RWPE1 (cell line): ENCODE measurements at regions not wholly inside any gene's neighbourhood (a gene's known extent, or its start where the extent isn't known, plus 50 kb on each side); places are given as distances from the start of the nearest gene placed in this dataset.
"Not testable (repeated sequence)": the region's sequence is repeated elsewhere in the genome, so short reads cannot be mapped to it uniquely, and the experiment has no call there.

ENCODE experiments used
- CTCF ChIA-PET: fragments of 350-600 bp; sonication (Branson Sonifier 250); formaldehyde crosslinking; extraction: SDS; loops from one replicate; lab custom pipeline; 2021; lab: Yijun Ruan, JAX
- POLR2A ChIA-PET: fragments of 400-600 bp; formaldehyde crosslinking; extraction: SDS; loops from one replicate; lab custom pipeline; 2020; ENCODE audit warnings: antibody characterized with exemption; ENCODE audit not compliant: low non-redundant PET; lab: Yijun Ruan, JAX
- DNase-seq: peaks from one replicate; pipeline ENCODE4 v3.0.0; 2012; ENCODE audit warnings: low spot score
- H3K27ac ChIP-seq: fragments of 450-650 bp; 2 replicates; pipeline ENCODE4 v1.5.1; 2017
- TF ChIP-seq, protein P1 (sequence below): fragments of 450-650 bp; conservative IDR thresholded peaks from 2 replicates; pipeline ENCODE4 v1.5.1; 2017; ENCODE audit warnings: low read depth, mild to moderate bottlenecking

DNA sequence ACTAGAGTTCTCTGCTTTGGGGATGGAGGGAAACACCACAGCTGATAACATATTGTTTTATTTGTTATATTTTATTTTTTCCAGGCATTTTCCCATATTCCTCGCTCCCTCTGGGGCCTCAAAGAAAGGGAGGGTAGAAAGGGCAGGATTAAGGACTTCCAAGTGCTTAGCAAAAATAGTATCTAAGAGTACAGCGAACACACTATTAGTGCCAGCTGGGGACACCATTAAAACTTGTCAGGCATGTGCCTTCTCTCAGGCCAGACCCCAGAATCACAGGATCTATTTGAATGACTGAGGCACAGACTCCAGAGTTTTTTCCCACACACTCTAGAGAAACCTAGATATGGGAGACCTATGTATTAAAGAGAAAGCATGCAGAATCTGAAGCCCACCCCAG, 451.0 kb upstream of the TRPC7 start:
- CTCF ChIA-PET, result no interaction called here
- TF ChIP-seq, protein P1, sequence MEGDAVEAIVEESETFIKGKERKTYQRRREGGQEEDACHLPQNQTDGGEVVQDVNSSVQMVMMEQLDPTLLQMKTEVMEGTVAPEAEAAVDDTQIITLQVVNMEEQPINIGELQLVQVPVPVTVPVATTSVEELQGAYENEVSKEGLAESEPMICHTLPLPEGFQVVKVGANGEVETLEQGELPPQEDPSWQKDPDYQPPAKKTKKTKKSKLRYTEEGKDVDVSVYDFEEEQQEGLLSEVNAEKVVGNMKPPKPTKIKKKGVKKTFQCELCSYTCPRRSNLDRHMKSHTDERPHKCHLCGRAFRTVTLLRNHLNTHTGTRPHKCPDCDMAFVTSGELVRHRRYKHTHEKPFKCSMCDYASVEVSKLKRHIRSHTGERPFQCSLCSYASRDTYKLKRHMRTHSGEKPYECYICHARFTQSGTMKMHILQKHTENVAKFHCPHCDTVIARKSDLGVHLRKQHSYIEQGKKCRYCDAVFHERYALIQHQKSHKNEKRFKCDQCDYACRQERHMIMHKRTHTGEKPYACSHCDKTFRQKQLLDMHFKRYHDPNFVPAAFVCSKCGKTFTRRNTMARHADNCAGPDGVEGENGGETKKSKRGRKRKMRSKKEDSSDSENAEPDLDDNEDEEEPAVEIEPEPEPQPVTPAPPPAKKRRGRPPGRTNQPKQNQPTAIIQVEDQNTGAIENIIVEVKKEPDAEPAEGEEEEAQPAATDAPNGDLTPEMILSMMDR, result no peak
- no peak overlapping the region for H3K27ac ChIP-seq
- POLR2A ChIA-PET, result no interaction called here
- no peak for DNase-seq

DNA sequence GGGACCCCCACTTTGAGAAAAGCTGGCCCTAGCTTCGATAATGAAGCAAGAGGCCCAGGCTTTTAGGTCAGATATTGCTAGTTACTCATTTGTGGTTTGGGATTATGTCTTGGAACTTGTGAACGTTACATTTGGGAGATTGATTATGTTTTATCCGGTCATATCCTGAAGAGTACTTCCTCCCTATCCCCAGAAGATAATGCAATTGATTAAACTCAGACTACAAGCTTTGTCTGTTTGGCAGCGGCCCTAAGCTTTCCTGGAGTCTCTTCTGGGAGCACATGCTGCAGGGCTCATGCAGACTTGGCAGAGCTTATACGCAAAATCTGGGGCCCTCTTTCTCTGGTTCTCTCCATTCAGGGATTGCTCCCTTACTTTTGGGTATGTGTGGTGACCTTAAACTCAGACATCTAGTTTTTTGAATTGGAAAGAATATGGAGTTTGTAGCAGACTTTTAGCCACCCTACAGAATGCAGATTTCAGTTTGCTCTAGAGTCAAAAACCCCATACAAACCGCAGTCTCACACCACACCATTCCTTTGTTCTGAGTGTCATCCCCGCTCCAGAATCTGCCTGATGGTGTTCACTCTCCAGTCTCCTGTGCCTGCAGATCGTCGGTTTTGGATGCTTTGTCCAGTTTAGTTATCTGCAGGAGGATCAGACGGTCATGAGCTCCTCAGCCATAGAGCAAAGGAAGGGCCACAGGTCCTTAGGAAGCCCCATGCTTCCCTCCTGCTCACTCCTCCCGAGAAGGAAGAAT, 449.5 kb upstream of the TRPC7 start:
- POLR2A ChIA-PET, result no interaction called here
- DNase-seq, result no peak
- no peak overlapping the region for H3K27ac ChIP-seq
- CTCF ChIA-PET, result no interaction called here
- TF ChIP-seq, protein P1, result no peak

DNA sequence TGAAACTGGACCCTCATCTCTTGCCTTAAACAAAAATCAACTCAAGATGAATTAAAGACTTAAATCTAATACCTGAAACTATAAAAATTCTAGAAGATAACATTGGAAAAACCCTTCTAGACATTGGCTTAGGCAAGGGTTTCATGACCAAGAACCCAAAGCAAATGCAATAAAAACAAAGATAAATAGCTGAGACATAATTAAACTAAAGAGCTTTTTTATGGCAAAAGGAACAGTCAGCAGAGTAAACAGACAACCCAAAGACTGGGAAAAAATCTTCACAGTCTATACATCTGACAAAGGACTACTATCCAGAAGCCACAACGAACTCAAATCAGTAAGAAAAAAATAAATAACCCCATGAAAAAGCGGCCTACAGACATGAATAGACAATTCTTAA, 446.9 kb upstream of the TRPC7 start:
- POLR2A ChIA-PET, CTCF ChIA-PET, H3K27ac ChIP-seq, DNase-seq: not testable (repeated sequence)

DNA sequence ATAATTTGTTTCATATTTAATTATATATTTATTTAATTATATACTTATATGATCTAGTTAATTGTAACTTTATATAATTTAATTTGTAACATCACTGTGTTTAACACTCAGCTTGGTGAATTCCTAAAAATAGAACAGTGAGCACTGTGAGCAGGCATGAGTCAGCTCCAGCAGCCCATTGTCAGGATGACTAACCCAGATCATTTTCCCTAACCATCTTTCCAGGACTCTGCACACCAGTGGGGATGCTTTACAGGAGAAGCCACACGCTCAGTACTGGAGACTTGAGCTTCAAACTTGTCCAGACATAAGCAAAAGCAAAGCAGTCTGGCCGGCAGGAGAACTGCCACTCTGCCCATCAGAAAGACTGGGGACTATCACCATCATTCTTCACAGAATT, 446.2 kb upstream of the TRPC7 start:
- TF ChIP-seq, protein P1, result no peak
- POLR2A ChIA-PET, result no interaction called here
- H3K27ac ChIP-seq, result no peak overlapping the region
- DNase-seq, result peak; percentile 77
- CTCF ChIA-PET, result interaction anchor here (0.7 to 0.8 kb wide), 2 partner anchors 31 to 263 kb away, joined by 3 read pairs; no protein-coding TSS in a partner anchor

DNA sequence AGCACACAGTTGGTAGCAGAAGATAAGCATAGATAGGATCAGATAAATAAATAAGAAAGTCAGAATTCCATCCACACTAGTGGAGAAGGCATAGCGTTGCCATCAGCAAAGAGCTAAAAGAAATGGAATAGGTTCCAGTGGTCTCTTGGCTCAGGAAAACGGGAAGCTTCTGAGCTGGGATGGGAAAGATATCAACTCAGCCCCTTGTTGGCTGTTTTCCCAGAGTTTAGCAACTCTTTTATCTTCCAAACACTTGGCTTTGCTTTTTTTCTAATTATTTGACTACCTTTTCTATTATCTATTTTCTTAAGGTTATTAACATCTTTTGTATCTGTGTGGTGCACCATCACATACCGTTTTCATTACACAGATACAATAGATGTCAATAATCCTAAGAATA, 445.7 kb upstream of the TRPC7 start:
- CTCF ChIA-PET, result interaction anchor here (0.7 to 0.8 kb wide), 2 partner anchors 32 to 264 kb away, joined by 3 read pairs; no protein-coding TSS in a partner anchor
- TF ChIP-seq, protein P1, result no peak
- DNase-seq, result no peak
- no peak overlapping the region for H3K27ac ChIP-seq
- POLR2A ChIA-PET, result no interaction called here

DNA sequence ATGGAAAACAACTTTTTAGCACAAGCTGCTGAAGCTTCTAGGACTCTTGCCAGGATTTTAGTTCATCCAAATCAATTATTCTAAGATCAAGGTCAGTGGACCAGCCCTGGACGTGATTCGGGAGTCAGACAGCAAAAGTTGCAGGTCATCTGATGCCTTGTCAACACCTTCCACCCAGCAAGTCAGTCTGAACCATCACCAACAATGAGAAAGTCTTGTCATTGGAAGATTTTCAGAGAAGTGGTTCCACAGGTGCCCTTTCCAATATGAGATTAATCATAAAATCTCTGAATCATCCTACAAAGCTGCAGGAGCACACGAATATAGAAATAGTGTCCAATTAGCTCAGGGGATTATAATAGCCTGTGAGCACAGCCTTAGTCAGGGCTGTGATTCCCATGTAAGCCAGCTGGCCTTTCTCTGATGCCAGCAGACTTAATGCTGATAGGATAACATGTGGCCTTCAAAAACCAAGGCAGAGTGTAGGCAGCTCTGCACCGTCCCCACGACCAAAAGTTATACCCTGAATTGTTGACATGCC, 445.0 kb upstream of the TRPC7 start:
- ChIA-PET CTCF (interaction anchor here (0.8 kb wide), 1 partner anchor 1403 kb away, joined by 4 read pairs; no protein-coding TSS in a partner anchor), POLR2A (no interaction called here)
- TF ChIP-seq, protein P1, result no peak
- H3K27ac ChIP-seq, result no peak overlapping the region
- peak; percentile 83 for DNase-seq

DNA sequence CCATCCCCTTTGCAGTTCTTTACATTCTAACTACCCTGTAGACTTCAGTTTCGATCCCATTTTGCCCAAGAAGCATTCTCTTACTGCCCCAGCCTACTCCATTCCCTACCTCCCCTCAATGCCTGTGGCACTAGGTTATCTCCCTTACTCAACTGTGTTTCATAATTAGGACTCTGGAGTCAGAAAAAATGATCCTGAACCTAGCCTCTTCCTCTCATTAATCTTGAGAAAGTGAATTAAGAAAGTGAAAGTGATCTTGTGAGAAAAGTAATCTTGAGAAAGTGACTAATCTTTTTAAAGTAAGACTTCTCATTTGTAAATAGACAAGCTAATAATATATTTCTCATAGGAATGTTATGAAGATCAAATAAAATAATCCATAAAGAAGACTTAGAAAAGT, 444.0 kb upstream of the TRPC7 start:
- DNase-seq, result no peak
- no peak overlapping the region for H3K27ac ChIP-seq
- ChIA-PET POLR2A (no interaction called here), CTCF (no interaction called here)
- TF ChIP-seq, protein P1, result no peak
